C4-2B (cell line): ENCODE measurements at regions not wholly inside any gene's neighbourhood (a gene's known extent, or its start where the extent isn't known, plus 50 kb on each side); places are given as distances from the start of the nearest gene placed in this dataset.
A peak's percentile ranks its signal among the peaks of the same experiment; 100 is the strongest.
"Not testable (repeated sequence)": the region's sequence is repeated elsewhere in the genome, so short reads cannot be mapped to it uniquely, and the experiment has no call there.

Experiments used
- H3K27ac ChIP-seq: fragments of 450-650 bp; 2 replicates; pipeline ENCODE4 v1.5.1; 2017
- ZFX ChIP-seq: fragments of 450-650 bp; IDR thresholded peaks from 2 replicates; pipeline ENCODE4 v1.6.1; 2017
- TF ChIP-seq, protein P1 (sequence below): fragments of 450-650 bp; conservative IDR thresholded peaks from 2 replicates; pipeline ENCODE4 v1.5.1; 2017; ENCODE audit warnings: mild to moderate bottlenecking

DNA sequence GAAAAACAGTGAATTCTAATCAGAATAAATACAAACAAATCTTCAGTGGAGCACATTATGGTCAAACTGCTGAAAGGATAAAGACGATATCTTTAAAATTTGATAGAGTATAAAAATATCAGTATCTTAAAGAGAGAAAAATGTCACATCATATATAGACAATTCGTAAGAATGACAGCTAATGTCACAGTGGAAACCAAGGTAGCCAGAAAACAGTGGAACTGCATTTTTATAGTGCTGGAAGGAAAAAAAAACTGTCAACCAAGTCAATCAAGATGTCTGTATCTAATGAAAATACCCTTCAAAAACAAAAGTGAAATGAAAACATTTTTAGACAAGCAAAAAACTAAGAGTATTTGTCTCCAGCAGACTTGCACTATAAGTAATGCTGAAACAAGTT lies 73.4 kb upstream of the HMGXB4 start:
- no peak for TF ChIP-seq ZFX
- TF ChIP-seq, protein P1, sequence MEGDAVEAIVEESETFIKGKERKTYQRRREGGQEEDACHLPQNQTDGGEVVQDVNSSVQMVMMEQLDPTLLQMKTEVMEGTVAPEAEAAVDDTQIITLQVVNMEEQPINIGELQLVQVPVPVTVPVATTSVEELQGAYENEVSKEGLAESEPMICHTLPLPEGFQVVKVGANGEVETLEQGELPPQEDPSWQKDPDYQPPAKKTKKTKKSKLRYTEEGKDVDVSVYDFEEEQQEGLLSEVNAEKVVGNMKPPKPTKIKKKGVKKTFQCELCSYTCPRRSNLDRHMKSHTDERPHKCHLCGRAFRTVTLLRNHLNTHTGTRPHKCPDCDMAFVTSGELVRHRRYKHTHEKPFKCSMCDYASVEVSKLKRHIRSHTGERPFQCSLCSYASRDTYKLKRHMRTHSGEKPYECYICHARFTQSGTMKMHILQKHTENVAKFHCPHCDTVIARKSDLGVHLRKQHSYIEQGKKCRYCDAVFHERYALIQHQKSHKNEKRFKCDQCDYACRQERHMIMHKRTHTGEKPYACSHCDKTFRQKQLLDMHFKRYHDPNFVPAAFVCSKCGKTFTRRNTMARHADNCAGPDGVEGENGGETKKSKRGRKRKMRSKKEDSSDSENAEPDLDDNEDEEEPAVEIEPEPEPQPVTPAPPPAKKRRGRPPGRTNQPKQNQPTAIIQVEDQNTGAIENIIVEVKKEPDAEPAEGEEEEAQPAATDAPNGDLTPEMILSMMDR = no peak
- H3K27ac ChIP-seq = no peak overlapping the region

DNA sequence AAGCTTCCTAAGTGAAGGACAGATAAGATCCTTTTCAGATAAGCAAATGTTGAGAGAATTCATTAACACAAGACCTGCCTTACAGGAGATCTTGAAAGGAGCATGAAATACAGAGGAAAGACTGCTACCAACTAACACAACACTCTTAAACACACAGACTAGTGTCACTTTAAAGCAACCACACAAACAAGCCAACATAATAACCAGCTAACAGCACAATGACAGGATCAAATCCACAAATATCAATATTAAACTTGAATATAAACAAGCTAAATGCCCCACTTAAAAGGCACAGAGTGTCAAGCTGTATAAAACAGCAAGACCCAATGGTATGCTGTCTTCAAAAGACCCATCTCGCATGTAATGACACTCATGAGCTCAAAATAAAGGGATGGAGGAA lies 70.8 kb upstream of the HMGXB4 start:
- H3K27ac ChIP-seq = no peak overlapping the region
- TF ChIP-seq ZFX = no peak
- TF ChIP-seq, protein P1 = no peak

DNA sequence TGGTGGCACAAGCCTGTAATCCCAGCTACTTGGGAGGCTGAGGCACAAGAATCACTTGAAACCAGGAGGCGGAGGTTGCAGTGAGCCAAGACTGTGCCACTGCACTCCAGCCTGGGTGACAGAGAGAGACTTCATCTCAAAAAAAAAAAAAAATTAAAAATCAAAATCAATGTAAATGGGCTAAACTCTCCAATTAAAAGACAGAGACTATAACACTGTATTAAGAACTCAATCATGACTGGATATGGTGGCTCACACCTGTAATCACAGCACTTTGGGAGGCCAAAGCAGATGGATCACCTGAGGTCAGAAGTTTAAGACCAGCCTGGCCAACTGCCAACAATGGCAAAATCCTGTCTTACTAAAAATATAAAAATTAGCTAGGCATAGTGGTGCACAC lies 68.4 kb upstream of the HMGXB4 start:
- not testable (repeated sequence) for H3K27ac ChIP-seq

DNA sequence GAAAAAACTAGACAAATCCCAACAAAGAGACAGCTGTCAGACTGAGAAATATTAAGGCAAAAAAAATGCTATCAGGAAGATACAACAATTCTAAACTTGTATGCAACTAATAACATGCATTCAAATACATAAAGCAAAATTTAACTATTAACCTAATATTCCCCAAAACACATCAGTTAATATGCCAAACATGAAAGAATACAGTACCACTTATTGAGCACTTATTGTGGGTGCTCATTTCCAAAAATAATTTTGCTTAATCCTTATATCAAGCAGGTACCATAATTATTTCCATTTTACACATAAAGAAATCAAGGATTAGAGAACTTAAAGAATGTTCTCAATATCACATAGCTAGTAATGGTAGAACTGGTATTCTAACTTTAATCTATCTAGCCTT lies 67.7 kb upstream of the HMGXB4 start:
- H3K27ac ChIP-seq = no peak overlapping the region
- TF ChIP-seq ZFX = no peak

DNA sequence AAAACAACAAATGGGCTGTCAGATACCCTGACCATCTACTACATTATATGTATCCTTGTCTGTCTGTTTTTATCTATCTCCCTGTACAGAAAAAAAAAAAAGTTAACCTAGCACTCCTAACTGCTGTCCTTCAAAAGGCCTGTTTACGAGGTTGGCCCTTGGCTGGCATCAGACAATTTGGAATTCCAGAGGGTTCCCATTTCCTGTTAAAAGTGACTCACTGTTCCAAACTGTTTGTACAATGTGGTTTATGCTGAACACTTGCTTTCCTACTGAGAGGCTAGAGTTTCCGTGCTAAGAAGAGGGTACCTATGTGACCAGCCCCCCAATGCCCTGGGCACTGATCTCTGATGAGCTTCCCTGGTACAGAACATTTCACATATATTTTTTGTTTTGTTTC lies 65.9 kb upstream of the HMGXB4 start:
- TF ChIP-seq ZFX = no peak
- TF ChIP-seq, protein P1 = no peak
- H3K27ac ChIP-seq = peak overlapping the region; percentile 92

DNA sequence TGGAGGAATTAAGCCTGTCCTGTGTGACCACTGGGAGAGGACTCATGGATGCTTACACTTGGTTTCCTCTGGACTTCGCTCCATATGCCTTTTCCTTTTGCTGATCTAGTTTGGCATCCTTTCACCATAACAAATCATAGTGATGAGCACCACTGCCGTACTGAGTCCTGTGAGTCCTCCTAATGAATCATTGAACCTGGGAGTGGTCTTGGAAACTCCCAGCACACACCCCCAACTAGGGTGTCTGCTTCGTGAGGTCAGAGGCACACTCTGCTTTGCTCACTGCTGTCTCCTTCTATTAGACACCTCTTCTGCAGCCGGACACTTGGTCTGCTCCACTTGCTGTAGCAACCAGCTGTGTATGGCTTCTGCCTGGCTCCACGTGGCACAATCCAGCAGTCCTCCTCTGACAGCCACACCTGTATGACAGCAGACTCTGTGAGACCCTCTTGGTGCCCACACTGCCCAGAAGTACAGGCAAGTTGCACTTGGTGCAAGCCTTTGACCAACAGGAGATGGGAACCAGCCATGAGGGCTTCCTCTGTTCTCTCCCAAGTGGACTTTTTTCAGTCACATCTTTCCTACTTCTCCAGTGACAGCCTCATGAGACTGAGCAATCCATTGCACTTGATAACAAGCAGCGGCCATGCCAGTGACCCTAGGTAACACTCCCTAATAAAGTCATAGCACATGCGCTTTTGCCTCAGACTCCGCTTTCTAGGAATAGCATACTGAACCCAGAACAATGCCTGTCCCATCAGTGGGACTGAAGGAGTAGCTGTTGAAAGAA lies 65.0 kb upstream of the HMGXB4 start:
- no peak for TF ChIP-seq ZFX
- TF ChIP-seq, protein P1 = no peak
- peak overlapping the region; percentile 92 for H3K27ac ChIP-seq

DNA sequence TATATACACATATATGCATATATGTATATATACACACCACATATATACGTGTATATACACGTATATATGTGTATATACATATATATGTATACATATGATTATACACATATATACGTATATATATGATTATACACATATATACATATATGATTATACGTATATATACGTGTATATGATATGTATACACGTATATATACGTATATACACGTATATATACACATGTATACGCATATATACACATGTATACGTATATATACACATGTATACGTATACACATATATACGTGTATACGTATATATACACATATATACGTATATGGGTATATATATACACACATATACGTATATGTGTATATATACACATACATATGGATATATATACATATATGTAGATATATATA lies 62.1 kb upstream of the HMGXB4 start:
- H3K27ac ChIP-seq = no peak overlapping the region
- TF ChIP-seq, protein P1 = no peak
- TF ChIP-seq ZFX = no peak

DNA sequence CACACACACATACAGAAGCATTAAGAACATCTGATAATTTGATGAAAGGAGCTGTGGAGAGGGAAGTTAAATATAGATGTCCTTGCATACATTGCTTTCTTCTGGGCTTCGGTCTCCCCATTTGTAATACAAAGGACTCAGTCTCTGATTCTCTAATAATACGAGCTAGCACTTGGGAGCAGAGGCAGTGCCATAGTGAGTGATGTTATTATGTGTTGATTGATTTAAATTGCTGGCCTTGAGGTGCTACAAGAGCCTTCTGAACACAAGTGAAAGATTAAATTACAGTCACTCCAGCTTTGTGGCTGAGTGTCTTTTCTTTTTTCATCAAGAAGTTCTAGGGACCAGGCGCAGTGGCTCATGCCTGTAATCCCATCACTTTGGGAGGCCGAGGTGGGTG lies 61.5 kb upstream of the HMGXB4 start:
- TF ChIP-seq, protein P1 = no peak
- TF ChIP-seq ZFX = no peak

More for the DNA sequence above, 61.5 kb upstream of the HMGXB4 start:
- no peak overlapping the region for H3K27ac ChIP-seq
